ENCODE measurements at regions not wholly inside any gene's neighbourhood (a gene's known extent, or its start where the extent isn't known, plus 50 kb on each side); places are given as distances from the start of the nearest gene placed in this dataset.

DNA sequence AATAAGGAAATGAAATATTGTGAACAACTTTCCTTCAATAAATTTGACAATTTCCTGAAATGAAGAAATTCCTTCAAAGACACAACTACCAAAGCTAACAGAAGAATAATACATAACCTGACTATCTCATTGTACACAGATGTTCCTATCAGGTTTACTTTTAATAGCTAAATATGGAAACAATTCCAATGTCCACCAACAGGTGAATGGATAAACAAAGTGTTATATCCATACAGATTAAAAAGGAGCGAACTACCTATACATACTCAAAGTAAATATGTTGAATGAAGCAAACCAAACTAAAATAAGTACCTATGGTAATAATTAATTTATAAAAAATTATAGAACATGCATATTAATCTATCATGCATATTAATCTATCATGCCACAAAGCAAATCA, 554.9 kb downstream of the PPP4R3C start:
- no peaks in the 10 kb centered on the region for H3K9me2 ChIP-seq (replicated peaks; ENCODE audit: insufficient read depth, low read length)

DNA sequence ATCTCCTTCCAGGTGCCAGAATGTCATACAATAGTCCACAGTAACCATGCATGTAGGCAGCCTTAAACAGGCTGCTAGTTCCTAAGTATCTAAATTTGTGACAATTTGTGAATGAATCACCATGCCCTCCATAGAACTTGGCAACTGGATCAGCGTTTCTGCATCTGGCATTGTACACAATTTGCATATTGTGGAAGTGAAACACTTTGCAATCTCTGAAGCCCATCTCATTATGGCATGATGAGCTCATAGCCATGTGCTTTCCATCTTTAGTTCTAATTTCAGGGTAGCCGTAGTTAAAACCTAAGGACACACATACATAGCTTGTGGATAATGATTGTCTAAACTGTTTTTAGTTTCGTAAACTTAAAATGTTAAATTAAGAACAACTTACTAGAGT, 573.6 kb downstream of the PPP4R3C start:
- Histone ChIP-seq H2AFZ (ENCODE audit: low read depth, low read length, severe bottlenecking) (no peak overlapping the region), H3K27me3 (ENCODE audit: low read length) (no peaks in the 10 kb centered on the region), H3K4me3 (ENCODE audit: insufficient read depth, low read length, poor library complexity, severe bottlenecking) (no peak overlapping the region), H4K20me1 (ENCODE audit: low read depth, low read length) (no peaks in the 10 kb centered on the region), H3K4me2 (ENCODE audit: low read depth, low read length, poor library complexity, severe bottlenecking) (no peak overlapping the region), H3K9me2 (replicated peaks; ENCODE audit: insufficient read depth, low read length) (no peaks in the 10 kb centered on the region), H3K9me3 (ENCODE audit: insufficient read depth, low read length) (no peaks in the 10 kb centered on the region), H3K27ac (ENCODE audit: low read depth, low read length) (no peak overlapping the region), H3K36me3 (ENCODE audit: low read length) (no peaks in the 10 kb centered on the region), H3K79me2 (ENCODE audit: insufficient read depth, low read length) (no peaks in the 10 kb centered on the region), H3F3A (ENCODE audit: insufficient read depth) (no peaks in the 10 kb centered on the region), H3K9ac (ENCODE audit: low read length) (no peak overlapping the region)
- TF ChIP-seq EZH2phosphoT487 (conservative IDR thresholded peaks at IDR 0.05; ENCODE audit: low read length) = no peak
- no peak for TF ChIP-seq CTCF (IDR thresholded peaks at IDR 0.05; ENCODE audit: insufficient read depth, low read length, poor library complexity, severe bottlenecking)

More for the DNA sequence above, 554.9 kb downstream of the PPP4R3C start:
- Histone ChIP-seq H3K27me3 (ENCODE audit: low read length) (no peaks in the 10 kb centered on the region), H4K20me1 (ENCODE audit: low read depth, low read length) (no peaks in the 10 kb centered on the region), H3K36me3 (ENCODE audit: low read length) (no peaks in the 10 kb centered on the region), H3F3A (ENCODE audit: insufficient read depth) (no peaks in the 10 kb centered on the region), H3K4me3 (ENCODE audit: insufficient read depth, low read length, poor library complexity, severe bottlenecking) (no peak overlapping the region), H3K9ac (ENCODE audit: low read length) (no peak overlapping the region), H3K27ac (ENCODE audit: low read depth, low read length) (no peak overlapping the region), H3K4me2 (ENCODE audit: low read depth, low read length, poor library complexity, severe bottlenecking) (no peak overlapping the region), H2AFZ (ENCODE audit: low read depth, low read length, severe bottlenecking) (no peak overlapping the region), H3K79me2 (ENCODE audit: insufficient read depth, low read length) (no peaks in the 10 kb centered on the region), H3K9me3 (ENCODE audit: insufficient read depth, low read length) (no peaks in the 10 kb centered on the region)
- TF ChIP-seq CTCF (IDR thresholded peaks at IDR 0.05; ENCODE audit: insufficient read depth, low read length, poor library complexity, severe bottlenecking) (no peak), EZH2phosphoT487 (conservative IDR thresholded peaks at IDR 0.05; ENCODE audit: low read length) (no peak)

- H2AFZ ChIP-seq (ENCODE audit: low read depth, low read length, severe bottlenecking) = no peak overlapping the region
- no peak overlapping the region for H3K27ac ChIP-seq (ENCODE audit: low read depth, low read length)
- no peaks in the 10 kb centered on the region for H3K36me3 ChIP-seq (ENCODE audit: low read length)
- no peaks in the 10 kb centered on the region for H3K9me2 ChIP-seq (replicated peaks; ENCODE audit: insufficient read depth, low read length)
- H3K4me3 ChIP-seq (ENCODE audit: insufficient read depth, low read length, poor library complexity, severe bottlenecking) = no peak overlapping the region
- no peak overlapping the region for H3K4me2 ChIP-seq (ENCODE audit: low read depth, low read length, poor library complexity, severe bottlenecking)
- H3K27me3 ChIP-seq (ENCODE audit: low read length) = no peaks in the 10 kb centered on the region
- no peaks in the 10 kb centered on the region for H3K9me3 ChIP-seq (ENCODE audit: insufficient read depth, low read length)
- H3K79me2 ChIP-seq (ENCODE audit: insufficient read depth, low read length) = no peaks in the 10 kb centered on the region
- no peaks in the 10 kb centered on the region for H4K20me1 ChIP-seq (ENCODE audit: low read depth, low read length)
- no peaks in the 10 kb centered on the region for H3F3A ChIP-seq (ENCODE audit: insufficient read depth)
- H3K9ac ChIP-seq (ENCODE audit: low read length) = no peak overlapping the region
- TF ChIP-seq EZH2phosphoT487 (conservative IDR thresholded peaks at IDR 0.05; ENCODE audit: low read length) (no peak), CTCF (IDR thresholded peaks at IDR 0.05; ENCODE audit: insufficient read depth, low read length, poor library complexity, severe bottlenecking) (no peak)
Measured at GRCh38 chrX:26873736-26874135, 589.4 kb downstream of the PPP4R3C start.

Measured in SU-DHL-6 (cell line).